CD14-positive monocyte (primary cell): ENCODE measurements at regions not wholly inside any gene's neighbourhood (a gene's known extent, or its start where the extent isn't known, plus 50 kb on each side); places are given as distances from the start of the nearest gene placed in this dataset.

Source experiments
- DNase-seq, 3 donors: peaks; one replicate each; pipeline ENCODE4 v3.0.0-alpha.2; 2011 to 2022
- H2AFZ ChIP-seq: 2 replicates; pipeline ENCODE4 v1.6.0; 2012; ENCODE audit warnings: mild to moderate bottlenecking, low read depth, low read length, inconsistent platforms; ENCODE audit not compliant: insufficient read depth, poor library complexity, severe bottlenecking
- H3K27ac ChIP-seq, 2 donors: 1 replicate in 1 of 2; 2 replicates in 1 of 2; pipeline ENCODE4 v1.5.1; 2012 to 2013; ENCODE audit warnings: low read length in 2 of 2, control low read depth in 1 of 2, inconsistent platforms in 1 of 2, low read depth in 1 of 2, mild to moderate bottlenecking in 1 of 2
- H3K27me3 ChIP-seq, 2 donors: one replicate each; pipeline versions ENCODE4 v1.6.0 to v1.6.1; 2011 to 2013; ENCODE audit warnings: low read length in 2 of 2; ENCODE audit not compliant: control insufficient read depth in 2 of 2, insufficient read depth in 2 of 2
- H3K36me3 ChIP-seq, 2 donors: replicated peaks in 1 of 2; 1 replicate in 1 of 2; 2 replicates in 1 of 2; pipeline versions ENCODE4 v1.5.1 to v1.6.1; 2012 to 2013; ENCODE audit warnings: low read length in 2 of 2, control low read depth in 1 of 2, inconsistent platforms in 1 of 2, mild to moderate bottlenecking in 1 of 2; ENCODE audit not compliant: insufficient read depth in 2 of 2, control insufficient read depth in 1 of 2
- H3K4me1 ChIP-seq, 2 donors: 1 replicate in 1 of 2; 2 replicates in 1 of 2; pipeline versions ENCODE4 v1.5.1 to v1.6.1; 2012 to 2013; ENCODE audit warnings: low read length in 2 of 2, control low read depth in 1 of 2, inconsistent platforms in 1 of 2, mild to moderate bottlenecking in 1 of 2, moderate library complexity in 1 of 2; ENCODE audit not compliant: insufficient read depth in 2 of 2, control insufficient read depth in 1 of 2
- H3K4me2 ChIP-seq: replicated peaks from 2 replicates; pipeline ENCODE3; 2012; ENCODE audit warnings: low read length, moderate library complexity, mild to moderate bottlenecking; ENCODE audit not compliant: poor library complexity, severe bottlenecking; ENCODE audit errors: extremely low read depth
- H3K4me3 ChIP-seq, 3 experiments: fragments of 200-600 bp in 1 of 3; sonication (generic) in 1 of 3; replicated peaks in 1 of 3; 1 replicate in 2 of 3; 2 replicates in 1 of 3; pipeline ENCODE4 v1.5.1; 2011 to 2013; ENCODE audit warnings: low read length in 3 of 3, mild to moderate bottlenecking in 3 of 3, control low read depth in 2 of 3, low read depth in 2 of 3, inconsistent platforms in 1 of 3, moderate library complexity in 1 of 3
- H3K79me2 ChIP-seq: 2 replicates; pipeline ENCODE4 v1.6.0; 2012; ENCODE audit warnings: mild to moderate bottlenecking, control low read depth, inconsistent platforms, low read length, moderate library complexity; ENCODE audit not compliant: insufficient read depth
- H3K9ac ChIP-seq: 2 replicates; pipeline ENCODE4 v1.6.0; 2017; ENCODE audit warnings: low read length, mild to moderate bottlenecking; ENCODE audit not compliant: insufficient read depth, poor library complexity, severe bottlenecking
- H3K9me3 ChIP-seq, 2 donors: replicated peaks in 1 of 2; 1 replicate in 1 of 2; 2 replicates in 1 of 2; pipeline versions ENCODE4 v1.5.1 to v1.6.1; 2012 to 2013; ENCODE audit warnings: low read length in 2 of 2, control low read depth in 1 of 2; ENCODE audit not compliant: control insufficient read depth in 1 of 2, insufficient read depth in 1 of 2
- H4K20me1 ChIP-seq: 2 replicates; pipeline ENCODE4 v1.6.0; 2012; ENCODE audit warnings: mild to moderate bottlenecking, low read length, control low read depth, moderate library complexity; ENCODE audit not compliant: insufficient read depth
- H3K27ac Mint-ChIP-seq, 7 donors: one replicate each; pipeline ENCODE4 v1.8.0; 2020; ENCODE audit warnings: mild to moderate bottlenecking in 7 of 7, mixed read lengths in 7 of 7, moderate library complexity in 6 of 7, inconsistent platforms in 2 of 7
- H3K27me3 Mint-ChIP-seq, 3 donors: one replicate each; pipeline ENCODE4 v1.8.0; 2021 to 2022; ENCODE audit warnings: low read depth in 3 of 3, mild to moderate bottlenecking in 3 of 3, mixed read lengths in 3 of 3, moderate library complexity in 3 of 3, inconsistent platforms in 1 of 3
- H3K36me3 Mint-ChIP-seq, 2 donors: one replicate each; pipeline ENCODE4 v1.8.0; 2020; ENCODE audit warnings: mixed read lengths in 2 of 2, inconsistent platforms in 1 of 2, mild to moderate bottlenecking in 1 of 2
- H3K4me1 Mint-ChIP-seq: one replicate; pipeline ENCODE4 v1.8.0; 2020; ENCODE audit warnings: mild to moderate bottlenecking, mixed read lengths
- H3K4me3 Mint-ChIP-seq, 2 donors: one replicate each; pipeline ENCODE4 v1.8.0; 2020; ENCODE audit warnings: mild to moderate bottlenecking in 2 of 2, mixed read lengths in 2 of 2, moderate library complexity in 1 of 2
- H3K9me3 Mint-ChIP-seq, 7 donors: one replicate each; pipeline ENCODE4 v1.8.0; 2020 to 2022; ENCODE audit warnings: mixed read lengths in 7 of 7, mild to moderate bottlenecking in 6 of 7, moderate library complexity in 6 of 7, inconsistent platforms in 2 of 7
- intact Hi-C, 2 donors: fragments of 100-400 bp; cut with micrococcal nuclease; formaldehyde crosslinking; loops; one replicate each; pipeline versions ENCODE4 v1.15.0 to v1.15.1; 2023
- TF ChIP-seq, protein P1 (sequence below): fragments of 200-600 bp; IDR thresholded peaks from one replicate; pipeline ENCODE4 v1.8.0; 2022; ENCODE audit warnings: antibody characterized with exemption, mild to moderate bottlenecking

DNA sequence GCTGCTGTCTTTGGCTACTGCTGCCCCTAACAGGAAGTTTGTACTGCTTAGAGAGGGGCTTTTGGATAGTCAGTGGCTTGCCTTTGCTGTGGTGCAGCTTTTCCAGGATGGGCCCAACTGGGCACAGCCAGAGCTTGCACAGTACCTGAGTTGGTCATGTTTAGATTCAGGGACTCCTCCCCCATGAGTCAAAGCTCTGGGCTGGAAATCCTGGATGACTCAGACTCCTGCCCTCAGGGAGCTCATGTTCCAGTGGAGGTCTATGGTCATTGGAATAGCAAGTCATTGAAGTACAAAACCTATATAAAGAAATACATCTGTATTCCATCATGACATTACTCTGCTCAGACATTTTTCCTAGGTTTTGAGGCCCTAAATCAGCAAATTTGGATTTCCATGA is 66.7 kb upstream of the PJA1 start:
- Histone ChIP-seq H3K27ac (no peak overlapping the region), H2AFZ (no peak overlapping the region), H3K4me1 (no peaks in the 10 kb centered on the region), H3K27me3 (no peaks in the 10 kb centered on the region), H3K4me2 (no peak overlapping the region), H3K9me3 (no peaks in the 10 kb centered on the region), H4K20me1 (no peaks in the 10 kb centered on the region), H3K4me3 (no peak overlapping the region), H3K79me2 (no peaks in the 10 kb centered on the region), H3K36me3 (no peaks in the 10 kb centered on the region), H3K9ac (no peak overlapping the region)
- Mint-ChIP-seq H3K4me1 (no peaks in the 10 kb centered on the region), H3K27ac (no peak overlapping the region), H3K9me3 (peaks cover 0 to 7% (median 0%) of the 10 kb centered on the region in 7 donors), H3K4me3 (no peak overlapping the region), H3K36me3 (no peaks in the 10 kb centered on the region), H3K27me3 (peaks cover 0 to 14% (median 1%) of the 10 kb centered on the region in 3 donors)
- TF ChIP-seq, protein P1, sequence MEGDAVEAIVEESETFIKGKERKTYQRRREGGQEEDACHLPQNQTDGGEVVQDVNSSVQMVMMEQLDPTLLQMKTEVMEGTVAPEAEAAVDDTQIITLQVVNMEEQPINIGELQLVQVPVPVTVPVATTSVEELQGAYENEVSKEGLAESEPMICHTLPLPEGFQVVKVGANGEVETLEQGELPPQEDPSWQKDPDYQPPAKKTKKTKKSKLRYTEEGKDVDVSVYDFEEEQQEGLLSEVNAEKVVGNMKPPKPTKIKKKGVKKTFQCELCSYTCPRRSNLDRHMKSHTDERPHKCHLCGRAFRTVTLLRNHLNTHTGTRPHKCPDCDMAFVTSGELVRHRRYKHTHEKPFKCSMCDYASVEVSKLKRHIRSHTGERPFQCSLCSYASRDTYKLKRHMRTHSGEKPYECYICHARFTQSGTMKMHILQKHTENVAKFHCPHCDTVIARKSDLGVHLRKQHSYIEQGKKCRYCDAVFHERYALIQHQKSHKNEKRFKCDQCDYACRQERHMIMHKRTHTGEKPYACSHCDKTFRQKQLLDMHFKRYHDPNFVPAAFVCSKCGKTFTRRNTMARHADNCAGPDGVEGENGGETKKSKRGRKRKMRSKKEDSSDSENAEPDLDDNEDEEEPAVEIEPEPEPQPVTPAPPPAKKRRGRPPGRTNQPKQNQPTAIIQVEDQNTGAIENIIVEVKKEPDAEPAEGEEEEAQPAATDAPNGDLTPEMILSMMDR = no peak
- DNase-seq = no peak
- intact Hi-C loops = no loop called here

DNA sequence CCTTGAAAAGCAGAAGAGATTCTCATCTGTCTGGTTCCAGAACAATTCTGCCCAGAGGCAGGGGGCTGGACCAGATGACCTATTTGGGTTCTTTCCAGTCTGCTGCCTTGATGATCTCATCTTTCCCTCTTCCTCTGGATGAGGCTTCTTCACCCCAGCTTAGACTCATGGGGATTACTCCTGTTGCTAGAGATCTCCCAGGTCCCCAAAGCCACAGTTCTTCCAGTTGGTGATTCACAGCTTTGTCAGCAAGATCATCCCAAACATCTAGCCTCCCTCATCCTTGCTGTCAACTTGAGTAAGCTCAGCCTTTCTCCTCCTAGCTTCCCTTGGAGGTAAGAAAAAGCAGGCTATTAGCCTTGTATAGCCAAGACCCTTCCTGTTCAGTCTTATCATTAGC is 64.2 kb upstream of the PJA1 start:
- no peak overlapping the region for H3K4me3 Mint-ChIP-seq
- TF ChIP-seq, protein P1 = no peak
- no peak for DNase-seq
- H3K36me3 ChIP-seq = no peaks in the 10 kb centered on the region
- H3K36me3 Mint-ChIP-seq = no peaks in the 10 kb centered on the region
- H3K27ac Mint-ChIP-seq = no peak overlapping the region
- H3K79me2 ChIP-seq = no peaks in the 10 kb centered on the region
- H3K27me3 Mint-ChIP-seq = peaks cover 0 to 15% (median 1%) of the 10 kb centered on the region in 3 donors
- H3K9me3 ChIP-seq = no peaks in the 10 kb centered on the region
- no peaks in the 10 kb centered on the region for H3K4me1 ChIP-seq
- intact Hi-C loops = loop anchor here in 1 of 2 donors (10.0 kb wide), 1 partner anchor 495 kb away; no protein-coding TSS in a partner anchor
- no peak overlapping the region for H3K4me2 ChIP-seq
- no peak overlapping the region for H2AFZ ChIP-seq
- peaks cover 0 to 3% (median 0%) of the 10 kb centered on the region in 7 donors for H3K9me3 Mint-ChIP-seq
- H3K27me3 ChIP-seq = no peaks in the 10 kb centered on the region
- no peaks in the 10 kb centered on the region for H3K4me1 Mint-ChIP-seq
- H3K27ac ChIP-seq = no peak overlapping the region
- H3K4me3 ChIP-seq = no peak overlapping the region
- H4K20me1 ChIP-seq = no peaks in the 10 kb centered on the region
- H3K9ac ChIP-seq = no peak overlapping the region
